Astrocyte (in vitro differentiated cells and primary cell): ENCODE measurements at regions not wholly inside any gene's neighbourhood (a gene's known extent, or its start where the extent isn't known, plus 50 kb on each side); places are given as distances from the start of the nearest gene placed in this dataset.
A peak's percentile ranks its signal among the peaks of the same experiment; 100 is the strongest.

Source experiments
- DNase-seq: peaks from one replicate; pipeline ENCODE4 v3.0.0-alpha.2; 2010; ENCODE audit warnings: low read depth
- FAIRE-seq: peaks from 2 replicates; lab custom pipeline; 2011; peaks lifted over from hg19 to GRCh38; lab: Jason Lieb, UNC
- H2AFZ ChIP-seq: 2 replicates; pipeline ENCODE4 v1.6.0; 2012; ENCODE audit warnings: low read depth, low read length, inconsistent platforms
- H3K27ac ChIP-seq: 2 replicates; pipeline ENCODE4 v1.5.1; 2011; ENCODE audit warnings: low read depth, low read length, inconsistent platforms
- H3K27me3 ChIP-seq: 2 replicates; pipeline ENCODE4 v1.6.0; 2011; ENCODE audit warnings: low read length, inconsistent platforms; ENCODE audit not compliant: insufficient read depth
- H3K36me3 ChIP-seq: 2 replicates; pipeline ENCODE4 v1.5.1; 2011; ENCODE audit warnings: low read length, inconsistent platforms; ENCODE audit not compliant: insufficient read depth
- H3K4me1 ChIP-seq: 2 replicates; pipeline ENCODE4 v1.5.1; 2011; ENCODE audit warnings: low read length, inconsistent platforms; ENCODE audit not compliant: insufficient read depth
- H3K4me2 ChIP-seq: 2 replicates; pipeline ENCODE4 v1.6.0; 2012; ENCODE audit warnings: low read length, inconsistent platforms
- H3K4me3 ChIP-seq: 2 replicates; pipeline ENCODE4 v1.5.1; 2011; ENCODE audit warnings: low read depth, mild to moderate bottlenecking, low read length, inconsistent platforms; ENCODE audit not compliant: insufficient read depth
- H3K79me2 ChIP-seq: 2 replicates; pipeline ENCODE4 v1.6.0; 2012; ENCODE audit warnings: mild to moderate bottlenecking, low read length, inconsistent platforms; ENCODE audit not compliant: insufficient read depth
- H3K9ac ChIP-seq: 2 replicates; pipeline ENCODE4 v1.6.0; 2012; ENCODE audit warnings: mild to moderate bottlenecking, low read length, inconsistent platforms
- H3K9me3 ChIP-seq: 2 replicates; pipeline ENCODE4 v1.5.1; 2012; ENCODE audit warnings: low read depth, mild to moderate bottlenecking, low read length, inconsistent platforms; ENCODE audit not compliant: insufficient read depth
- H4K20me1 ChIP-seq: 2 replicates; pipeline ENCODE4 v1.6.0; 2012; ENCODE audit warnings: low read length, inconsistent platforms; ENCODE audit not compliant: insufficient read depth
- H3K27ac Mint-ChIP-seq: one replicate; pipeline ENCODE4 v1.8.0; 2021; ENCODE audit warnings: mild to moderate bottlenecking, mixed read lengths; ENCODE audit not compliant: unreplicated experiment
- H3K27me3 Mint-ChIP-seq: one replicate; pipeline ENCODE4 v1.8.0; 2021; ENCODE audit warnings: low read depth, mixed read lengths; ENCODE audit not compliant: unreplicated experiment
- H3K36me3 Mint-ChIP-seq: one replicate; pipeline ENCODE4 v1.8.0; 2021; ENCODE audit warnings: low read depth, mixed read lengths; ENCODE audit not compliant: unreplicated experiment
- H3K4me1 Mint-ChIP-seq: one replicate; pipeline ENCODE4 v1.8.0; 2021; ENCODE audit warnings: low read depth, mixed read lengths; ENCODE audit not compliant: unreplicated experiment
- H3K4me3 Mint-ChIP-seq: one replicate; pipeline ENCODE4 v1.8.0; 2021; ENCODE audit warnings: mild to moderate bottlenecking, moderate library complexity, mixed read lengths; ENCODE audit not compliant: unreplicated experiment
- H3K9me3 Mint-ChIP-seq: one replicate; pipeline ENCODE4 v1.8.0; 2021; ENCODE audit warnings: mild to moderate bottlenecking, mixed read lengths; ENCODE audit not compliant: unreplicated experiment
- CTCF ChIP-seq: IDR thresholded peaks from 2 replicates; pipeline ENCODE4 v1.5.1; 2011; ENCODE audit warnings: low read depth, mild to moderate bottlenecking, inconsistent platforms, low read length, moderate library complexity; ENCODE audit not compliant: insufficient read depth
- EZH2 ChIP-seq: IDR thresholded peaks from 2 replicates; pipeline ENCODE4 v1.6.1; 2012; ENCODE audit warnings: mild to moderate bottlenecking, low read length, inconsistent platforms; ENCODE audit not compliant: insufficient read depth

DNA sequence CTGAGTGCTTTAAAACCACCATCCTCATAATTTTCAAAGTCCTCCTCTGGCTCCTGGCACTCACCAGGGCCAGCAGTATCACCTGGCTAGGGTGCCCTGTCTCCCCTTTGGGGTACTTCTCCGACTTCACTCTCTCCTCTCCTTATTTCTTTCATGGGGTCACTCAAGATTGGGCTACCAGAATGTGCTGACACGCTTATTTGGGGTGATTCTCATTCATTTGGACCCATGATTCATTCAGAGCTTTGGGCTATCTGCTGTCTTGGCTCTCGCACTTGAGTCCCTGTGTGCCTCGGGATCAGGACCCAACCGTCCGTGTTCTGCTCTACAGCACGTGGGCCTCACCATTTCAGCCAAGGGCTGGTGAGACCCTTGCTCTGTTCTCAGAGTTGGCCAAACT, 70.1 kb upstream of the NEDD4L start:
- Histone ChIP-seq H3K4me1 (no peaks in the 10 kb centered on the region), H2AFZ (no peak overlapping the region), H3K4me2 (no peak overlapping the region), H3K27me3 (no peaks in the 10 kb centered on the region), H3K9me3 (no peaks in the 10 kb centered on the region), H3K4me3 (no peak overlapping the region), H3K79me2 (no peaks in the 10 kb centered on the region), H3K9ac (no peak overlapping the region), H3K27ac (no peak overlapping the region), H4K20me1 (no peaks in the 10 kb centered on the region), H3K36me3 (no peaks in the 10 kb centered on the region)
- Mint-ChIP-seq H3K27me3 (peaks cover 9% of the 10 kb centered on the region), H3K4me1 (peaks cover 4% of the 10 kb centered on the region), H3K36me3 (no peaks in the 10 kb centered on the region), H3K9me3 (peaks cover 3% of the 10 kb centered on the region), H3K4me3 (no peak overlapping the region), H3K27ac (no peak overlapping the region)
- TF ChIP-seq EZH2 (no peak), CTCF (no peak)
- DNase-seq = no peak
- FAIRE-seq = no peak

- Histone ChIP-seq H3K9me3 (no peaks in the 10 kb centered on the region), H3K4me1 (no peaks in the 10 kb centered on the region), H3K79me2 (no peaks in the 10 kb centered on the region), H3K4me2 (no peak overlapping the region), H3K36me3 (no peaks in the 10 kb centered on the region), H2AFZ (no peak overlapping the region), H4K20me1 (no peaks in the 10 kb centered on the region), H3K27me3 (no peaks in the 10 kb centered on the region), H3K9ac (no peak overlapping the region), H3K4me3 (no peak overlapping the region), H3K27ac (no peak overlapping the region)
- H3K4me3 Mint-ChIP-seq = no peak overlapping the region
- no peak overlapping the region for H3K27ac Mint-ChIP-seq
- peak; percentile 14 for TF ChIP-seq CTCF
- no peak for TF ChIP-seq EZH2
- H3K27me3 Mint-ChIP-seq = peaks cover 9% of the 10 kb centered on the region
- no peaks in the 10 kb centered on the region for H3K4me1 Mint-ChIP-seq
- H3K36me3 Mint-ChIP-seq = no peaks in the 10 kb centered on the region
- DNase-seq (no peak), FAIRE-seq (no peak)
- peaks cover 3% of the 10 kb centered on the region for H3K9me3 Mint-ChIP-seq
Observed at GRCh38 chr18:57970356-57971095, 73.5 kb upstream of the NEDD4L start.

DNA sequence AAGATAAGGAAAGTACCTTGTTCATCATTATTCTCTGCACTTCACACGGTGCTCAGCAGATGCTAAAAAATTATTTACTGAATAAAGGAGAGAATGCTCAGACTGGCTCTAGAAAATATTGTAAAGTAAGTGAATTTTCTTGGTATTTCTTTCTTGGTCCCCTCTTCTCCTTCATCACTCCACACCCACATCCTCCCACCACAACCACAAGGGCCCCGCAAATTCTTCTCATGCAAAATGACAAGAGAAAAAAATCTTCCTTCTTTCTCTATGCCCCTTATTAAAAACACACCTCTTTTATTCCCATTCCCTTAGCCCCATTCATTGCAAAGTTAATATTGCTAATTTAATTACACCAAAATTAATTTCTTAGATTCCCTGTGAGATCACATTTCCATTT, 74.2 kb upstream of the NEDD4L start:
- H2AFZ ChIP-seq = no peak overlapping the region
- H3K4me3 ChIP-seq = no peak overlapping the region
- H3K27ac ChIP-seq = no peak overlapping the region
- no peaks in the 10 kb centered on the region for H3K27me3 ChIP-seq
- H3K4me1 ChIP-seq = no peaks in the 10 kb centered on the region
- DNase-seq = no peak
- no peak overlapping the region for H3K9ac ChIP-seq
- Mint-ChIP-seq H3K9me3 (peaks cover 3% of the 10 kb centered on the region), H3K4me1 (no peaks in the 10 kb centered on the region), H3K36me3 (no peaks in the 10 kb centered on the region), H3K4me3 (no peak overlapping the region), H3K27me3 (peaks cover 8% of the 10 kb centered on the region), H3K27ac (no peak overlapping the region)
- TF ChIP-seq EZH2 (no peak), CTCF (no peak)
- H3K9me3 ChIP-seq = no peaks in the 10 kb centered on the region
- FAIRE-seq = no peak
- H4K20me1 ChIP-seq = no peaks in the 10 kb centered on the region
- no peak overlapping the region for H3K4me2 ChIP-seq
- H3K79me2 ChIP-seq = no peaks in the 10 kb centered on the region
- H3K36me3 ChIP-seq = no peaks in the 10 kb centered on the region
